GF-D8 (cell line): ENCODE measurements at regions not wholly inside any gene's neighbourhood (a gene's known extent, or its start where the extent isn't known, plus 50 kb on each side); places are given as distances from the start of the nearest gene placed in this dataset.

Experiments
- DNase-seq: peaks from one replicate; lab custom pipeline; 2025; lab: John Stamatoyannopoulos, UW

- DNase-seq: no peak
These were observed 82.2 kb downstream of the ZNF608 start for GRCh38 chr5:124664287-124664686.

GRCh38 chr5:124663101-124663506, 83.3 kb downstream of the ZNF608 start:
- no peak for DNase-seq

- DNase-seq: no peak
These were observed 84.2 kb downstream of the ZNF608 start for GRCh38 chr5:124662181-124662781.

GRCh38 chr5:124661317-124662141, 84.9 kb downstream of the ZNF608 start:
- no peak for DNase-seq

GRCh38 chr5:124660229-124661093, 86.0 kb downstream of the ZNF608 start:
- no peak for DNase-seq

GRCh38 chr5:124659798-124660197, 86.6 kb downstream of the ZNF608 start:
- DNase-seq: no peak

- peak; percentile 23 for DNase-seq
These were observed 87.4 kb downstream of the ZNF608 start for GRCh38 chr5:124658867-124659557.

- DNase-seq: no peak
These were observed 90.4 kb downstream of the ZNF608 start for GRCh38 chr5:124655921-124656511.

GRCh38 chr5:124655251-124655917, 91.1 kb downstream of the ZNF608 start:
- no peak for DNase-seq

GRCh38 chr5:124654418-124654817, 92.0 kb downstream of the ZNF608 start:
- DNase-seq: no peak

GRCh38 chr5:124653666-124654065, 92.8 kb downstream of the ZNF608 start:
- DNase-seq: no peak

- no peak for DNase-seq
These were observed 93.5 kb downstream of the ZNF608 start for GRCh38 chr5:124652892-124653441.

- DNase-seq: no peak
These were observed 94.0 kb downstream of the ZNF608 start for GRCh38 chr5:124652514-124652819.

- DNase-seq: peak; percentile 23
These were observed 94.6 kb downstream of the ZNF608 start for GRCh38 chr5:124651663-124652513.

- DNase-seq: no peak
These were observed 95.3 kb downstream of the ZNF608 start for GRCh38 chr5:124650951-124651662.

GRCh38 chr5:124650147-124650561, 96.3 kb downstream of the ZNF608 start:
- no peak for DNase-seq

- peak; percentile 84 for DNase-seq
These were observed 96.8 kb downstream of the ZNF608 start for GRCh38 chr5:124649491-124650146.

GRCh38 chr5:124648902-124649467, 97.5 kb downstream of the ZNF608 start:
- no peak for DNase-seq
